ENCODE measurements at regions not wholly inside any gene's neighbourhood (a gene's known extent, or its start where the extent isn't known, plus 50 kb on each side); places are given as distances from the start of the nearest gene placed in this dataset.

DNA sequence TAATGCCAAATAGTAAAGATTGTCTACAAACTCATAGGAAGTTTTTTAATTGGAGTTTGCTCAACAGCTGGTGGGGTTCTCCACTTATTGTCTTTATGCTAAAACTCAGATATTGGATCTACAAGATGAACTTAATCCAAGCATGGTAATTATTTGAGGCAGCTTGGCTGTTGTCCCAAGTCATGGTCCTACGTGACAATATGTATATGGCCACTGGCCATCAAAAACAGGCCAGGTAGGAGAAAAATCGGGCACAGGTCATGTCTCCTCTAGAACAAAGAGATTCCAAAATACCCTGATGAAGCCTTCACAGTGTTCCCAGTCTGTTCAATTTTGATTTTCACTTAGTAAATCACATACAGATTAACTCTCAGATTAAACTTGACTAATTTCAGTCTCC is 606.4 kb downstream of the TNS3 start:
- Histone ChIP-seq H3K27me3 (no peaks in the 10 kb centered on the region), H3K27ac (no peak overlapping the region), H3K36me3 (no peaks in the 10 kb centered on the region), H3K9me3 (no peaks in the 10 kb centered on the region), H3K4me1 (peaks cover 3 to 4% of the 10 kb centered on the region in 2 donors), H3K4me3 (replicated peaks in 1 of 3) (no peak overlapping the region)
- no peak for DNase-seq
- WGBS, 2 donors, result 92 to 94% methylated on average over 2 of the region's 2 CpGs
- intact Hi-C loops (cut with DNase I), result no loop called here
- TF ChIP-seq POLR2A (IDR thresholded peaks at IDR 0.05), result no peak
- TF ChIP-seq, protein P1, sequence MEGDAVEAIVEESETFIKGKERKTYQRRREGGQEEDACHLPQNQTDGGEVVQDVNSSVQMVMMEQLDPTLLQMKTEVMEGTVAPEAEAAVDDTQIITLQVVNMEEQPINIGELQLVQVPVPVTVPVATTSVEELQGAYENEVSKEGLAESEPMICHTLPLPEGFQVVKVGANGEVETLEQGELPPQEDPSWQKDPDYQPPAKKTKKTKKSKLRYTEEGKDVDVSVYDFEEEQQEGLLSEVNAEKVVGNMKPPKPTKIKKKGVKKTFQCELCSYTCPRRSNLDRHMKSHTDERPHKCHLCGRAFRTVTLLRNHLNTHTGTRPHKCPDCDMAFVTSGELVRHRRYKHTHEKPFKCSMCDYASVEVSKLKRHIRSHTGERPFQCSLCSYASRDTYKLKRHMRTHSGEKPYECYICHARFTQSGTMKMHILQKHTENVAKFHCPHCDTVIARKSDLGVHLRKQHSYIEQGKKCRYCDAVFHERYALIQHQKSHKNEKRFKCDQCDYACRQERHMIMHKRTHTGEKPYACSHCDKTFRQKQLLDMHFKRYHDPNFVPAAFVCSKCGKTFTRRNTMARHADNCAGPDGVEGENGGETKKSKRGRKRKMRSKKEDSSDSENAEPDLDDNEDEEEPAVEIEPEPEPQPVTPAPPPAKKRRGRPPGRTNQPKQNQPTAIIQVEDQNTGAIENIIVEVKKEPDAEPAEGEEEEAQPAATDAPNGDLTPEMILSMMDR (IDR thresholded peaks at IDR 0.05), result no peak

DNA sequence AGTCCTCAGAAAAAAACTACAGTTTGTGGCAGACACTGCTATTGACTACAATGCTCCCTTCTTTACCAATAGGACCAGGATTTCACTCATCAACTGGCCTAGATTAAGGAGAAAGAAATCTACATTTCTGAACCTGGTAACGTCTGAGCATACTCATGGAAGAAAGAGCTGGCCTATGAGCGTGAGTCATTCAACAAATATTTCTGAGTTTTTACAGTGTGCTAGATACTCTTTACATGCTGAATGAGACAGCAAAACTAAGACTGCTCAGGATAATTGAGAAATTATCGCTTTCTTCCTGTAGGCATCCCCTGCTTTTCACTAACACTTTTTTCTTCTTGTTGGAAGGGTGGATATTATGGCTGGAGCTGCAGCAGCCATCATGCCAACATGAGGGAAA is 609.7 kb downstream of the TNS3 start:
- intact Hi-C loops (cut with DNase I), result no loop called here
- WGBS, 2 donors, result 85 to 91% methylated on average over 3 of the region's 3 CpGs
- no peaks in the 10 kb centered on the region for H3K9me3 ChIP-seq
- no peak overlapping the region for H3K27ac ChIP-seq
- no peaks in the 10 kb centered on the region for H3K36me3 ChIP-seq
- no peak overlapping the region for H3K4me3 ChIP-seq (replicated peaks in 1 of 3)
- H3K4me1 ChIP-seq, result peaks cover 3 to 4% of the 10 kb centered on the region in 2 donors
- TF ChIP-seq, protein P1 (IDR thresholded peaks at IDR 0.05), result no peak
- no peak for TF ChIP-seq POLR2A (IDR thresholded peaks at IDR 0.05)
- DNase-seq, result no peak
- H3K27me3 ChIP-seq, result no peaks in the 10 kb centered on the region

DNA sequence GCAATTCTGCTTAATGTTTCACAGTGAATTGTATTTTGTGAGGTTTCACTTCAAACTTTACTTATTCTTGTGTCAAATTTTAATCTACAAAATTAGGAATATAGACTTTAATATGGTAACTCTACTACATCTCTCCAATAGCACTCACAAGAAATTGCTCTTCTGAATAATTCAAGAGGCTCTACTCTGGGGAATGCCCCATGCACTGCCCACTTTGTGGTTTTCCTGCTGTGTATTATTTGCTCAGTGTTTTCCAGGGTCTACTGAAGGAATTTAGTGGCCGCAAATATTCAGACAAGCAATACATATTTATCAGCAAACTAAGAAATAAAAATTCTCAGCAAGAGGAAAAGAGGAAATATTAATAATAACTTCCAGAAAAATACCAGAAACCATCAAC is 611.4 kb downstream of the TNS3 start:
- Histone ChIP-seq H3K36me3 (no peaks in the 10 kb centered on the region), H3K9me3 (no peaks in the 10 kb centered on the region), H3K27ac (no peak overlapping the region), H3K4me3 (replicated peaks in 1 of 3) (no peak overlapping the region), H3K4me1 (peaks cover 3 to 4% of the 10 kb centered on the region in 2 donors), H3K27me3 (no peaks in the 10 kb centered on the region)
- intact Hi-C loops (cut with DNase I), result no loop called here
- TF ChIP-seq POLR2A (IDR thresholded peaks at IDR 0.05), result no peak
- TF ChIP-seq, protein P1 (IDR thresholded peaks at IDR 0.05), result no peak
- WGBS, 2 donors, result 89 to 94% methylated on average over 1 of the region's 1 CpG
- no peak for DNase-seq

DNA sequence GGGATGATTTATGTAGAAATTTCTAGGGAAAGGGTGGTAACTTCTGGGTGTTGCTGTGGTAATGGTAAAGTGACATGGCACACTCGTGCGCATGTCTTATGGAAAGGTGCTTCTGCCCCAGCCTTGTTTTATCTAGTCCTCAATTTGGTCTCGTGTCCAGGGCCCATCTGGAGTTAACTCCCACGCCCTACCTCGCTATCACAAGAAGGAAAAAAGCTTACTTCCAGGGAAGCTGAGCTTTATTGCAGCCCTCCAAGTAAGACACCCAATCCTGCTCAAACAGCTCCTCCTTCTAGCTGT is 611.8 kb downstream of the TNS3 start:
- Histone ChIP-seq H3K9me3 (no peaks in the 10 kb centered on the region), H3K27ac (no peak overlapping the region), H3K4me3 (replicated peaks in 1 of 3) (no peak overlapping the region), H3K36me3 (no peaks in the 10 kb centered on the region), H3K27me3 (no peaks in the 10 kb centered on the region), H3K4me1 (peaks cover 3 to 4% of the 10 kb centered on the region in 2 donors)
- TF ChIP-seq POLR2A (IDR thresholded peaks at IDR 0.05), result no peak
- TF ChIP-seq, protein P1 (IDR thresholded peaks at IDR 0.05), result no peak
- intact Hi-C loops (cut with DNase I), result no loop called here
- no peak for DNase-seq
- WGBS, 2 donors, result 94% methylated on average over 5 of the region's 5 CpGs

DNA sequence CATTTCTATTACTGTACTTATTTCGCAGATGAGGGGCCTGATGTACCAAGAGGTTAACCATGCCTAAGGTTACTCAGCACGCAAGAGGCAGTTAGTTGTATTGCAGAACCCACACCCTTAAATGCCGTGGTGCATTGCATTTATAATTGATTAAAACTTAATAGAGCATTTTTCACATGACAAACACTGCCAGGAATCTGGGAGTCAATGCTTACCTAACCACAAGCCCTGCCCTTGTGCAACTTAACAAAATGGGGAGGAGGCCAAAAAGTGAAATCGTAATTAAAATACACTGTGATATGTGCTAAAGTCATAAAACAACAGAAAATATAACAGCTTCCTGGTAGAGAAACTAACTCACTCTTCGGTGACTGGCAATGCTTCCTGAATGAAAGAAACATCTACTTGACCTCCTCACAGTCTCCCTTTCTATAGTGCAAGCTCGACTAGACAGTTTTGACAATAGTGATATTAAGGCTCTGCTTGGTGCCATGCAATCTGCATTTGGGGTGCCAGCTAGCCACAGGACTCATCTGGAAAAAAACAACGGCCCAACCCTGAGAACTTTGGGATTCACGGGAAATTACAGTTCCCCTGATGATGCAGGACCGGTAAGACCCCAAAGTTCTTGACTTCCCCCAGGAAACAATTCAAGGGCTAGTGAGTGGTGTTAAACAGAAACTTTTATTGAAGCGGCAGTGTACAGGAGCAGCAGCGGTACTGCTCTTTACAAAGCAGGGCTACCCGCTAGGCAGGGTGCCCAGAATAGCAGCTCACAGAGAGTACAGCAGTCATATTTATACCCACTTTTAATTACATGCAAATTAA is 612.4 kb downstream of the TNS3 start:
- Histone ChIP-seq H3K9me3 (no peaks in the 10 kb centered on the region), H3K4me1 (peaks cover 3 to 4% of the 10 kb centered on the region in 2 donors), H3K36me3 (no peaks in the 10 kb centered on the region), H3K27me3 (no peaks in the 10 kb centered on the region), H3K4me3 (replicated peaks in 1 of 3) (no peak overlapping the region), H3K27ac (no peak overlapping the region)
- intact Hi-C loops (cut with DNase I), result no loop called here
- DNase-seq, result no peak
- no peak for TF ChIP-seq POLR2A (IDR thresholded peaks at IDR 0.05)
- TF ChIP-seq, protein P1 (IDR thresholded peaks at IDR 0.05), result no peak
- 90 to 96% methylated on average over 12 of the region's 12 CpGs for WGBS, 2 donors

Data from thyroid gland (tissue), 4 donors.